OCI-LY7 (cell line): ENCODE measurements at regions not wholly inside any gene's neighbourhood (a gene's known extent, or its start where the extent isn't known, plus 50 kb on each side); places are given as distances from the start of the nearest gene placed in this dataset.

ENCODE experiments used
- CTCF ChIP-seq: fragments of 200-600 bp; sonication (generic); conservative IDR thresholded peaks from 2 replicates; pipeline ENCODE4 v1.5.1; 2014; ENCODE audit warnings: mild to moderate bottlenecking, antibody characterized with exemption, low read length, moderate library complexity, mixed read lengths
- EZH2phosphoT487 ChIP-seq: fragments of 200-600 bp; sonication (generic); IDR thresholded peaks from 2 replicates; pipeline ENCODE4 v1.6.1; 2018; ENCODE audit warnings: low read depth, borderline replicate concordance, mild to moderate bottlenecking, mixed run types, antibody characterized with exemption, low read length, moderate library complexity, mixed read lengths

- TF ChIP-seq CTCF (no peak), EZH2phosphoT487 (no peak)
These were observed 300.0 kb upstream of the TRPC7 start for GRCh38 chr5:136665331-136665730.
